GM12878 (cell line): ENCODE measurements at regions not wholly inside any gene's neighbourhood (a gene's known extent, or its start where the extent isn't known, plus 50 kb on each side); places are given as distances from the start of the nearest gene placed in this dataset.

Source experiments
- ATAC-seq: fragments of 200-7000 bp; cut with Tn5 transposase; 3 replicates; pipeline ENCODE4 v1.9.1; 2020; ENCODE audit warnings: mild to moderate bottlenecking, moderate library complexity
- BruUV-seq: library from RNA; stranded (reverse); fragments of 400-500 nt; replicated peaks from 2 replicates; lab custom pipeline; 2021; lab: Mats Ljungman, UMichigan
- CTCF ChIA-PET: fragments of 300-600 bp; sonication (Branson Sonifier 250); formaldehyde crosslinking; extraction: SDS; loops from one replicate; lab custom pipeline; 2021; ENCODE audit warnings: inconsistent platforms; lab: Yijun Ruan, JAX
- POLR2A ChIA-PET: fragments of 350-600 bp; formaldehyde crosslinking; extraction: SDS; loops from one replicate; lab custom pipeline; 2021; ENCODE audit warnings: inconsistent platforms; lab: Charles Lee
- RAD21 ChIA-PET: fragments of 300-600 bp; sonication (Branson Sonifier 250); formaldehyde crosslinking; loops from one replicate; lab custom pipeline; 2023; ENCODE audit warnings: antibody characterized with exemption; ENCODE audit not compliant: unreplicated experiment; lab: Charles Lee
- SMC1A ChIA-PET: fragments of 300-600 bp; sonication (Branson Sonifier 250); formaldehyde crosslinking; loops from one replicate; lab custom pipeline; 2023; ENCODE audit not compliant: unreplicated experiment, uncharacterized antibody; lab: Charles Lee
- DNase-seq: peaks from one replicate; pipeline ENCODE4 v3.0.0-alpha.2; 2011; ENCODE audit warnings: low read depth, low spot score
- FAIRE-seq: peaks from 3 replicates; lab custom pipeline; 2011; peaks lifted over from hg19 to GRCh38; lab: Jason Lieb, UNC
- H2AFZ ChIP-seq: 2 replicates; pipeline ENCODE4 v1.6.0; 2011; ENCODE audit warnings: low read depth, low read length, control low read depth; ENCODE audit not compliant: control insufficient read depth
- H3K27ac ChIP-seq: 2 replicates; pipeline ENCODE4 v1.5.1; 2011; ENCODE audit warnings: control low read depth; ENCODE audit not compliant: control insufficient read depth, insufficient read depth
- H3K27me3 ChIP-seq, 2 experiments: replicated peaks in 1 of 2; 2 replicates each; pipeline versions ENCODE4 v1.6.0 to v1.6.1; 2011; ENCODE audit warnings: low read length in 1 of 2; ENCODE audit not compliant: control insufficient read depth in 2 of 2, insufficient read depth in 2 of 2
- H3K36me3 ChIP-seq, 2 experiments: 2 replicates each; pipeline ENCODE4 v1.5.1; 2011; ENCODE audit warnings: low read length in 1 of 2; ENCODE audit not compliant: control insufficient read depth in 2 of 2, insufficient read depth in 2 of 2
- H3K4me1 ChIP-seq: 2 replicates; pipeline ENCODE4 v1.6.1; 2011; ENCODE audit warnings: mild to moderate bottlenecking, low read length, moderate library complexity, mixed read lengths; ENCODE audit not compliant: control insufficient read depth, insufficient read depth
- H3K4me2 ChIP-seq: 2 replicates; pipeline ENCODE4 v1.6.0; 2011; ENCODE audit warnings: control low read depth; ENCODE audit not compliant: control insufficient read depth, insufficient read depth
- H3K4me3 ChIP-seq: fragments of 200-600 bp; sonication (generic); 2 replicates; pipeline ENCODE4 v1.5.1; 2016
- H3K79me2 ChIP-seq: 2 replicates; pipeline ENCODE4 v1.6.0; 2011; ENCODE audit warnings: low read length; ENCODE audit not compliant: control insufficient read depth, insufficient read depth
- H3K9ac ChIP-seq: 2 replicates; pipeline ENCODE4 v1.8.0; 2011; ENCODE audit warnings: low read length, control low read depth, mixed read lengths; ENCODE audit not compliant: control insufficient read depth, insufficient read depth
- H3K9me3 ChIP-seq: replicated peaks from 3 replicates; pipeline ENCODE4 v1.5.1; 2011; ENCODE audit warnings: mild to moderate bottlenecking, low read length; ENCODE audit not compliant: control insufficient read depth, insufficient read depth
- H4K20me1 ChIP-seq: 2 replicates; pipeline ENCODE4 v1.6.0; 2011; ENCODE audit not compliant: control insufficient read depth, insufficient read depth
- CBFB ChIP-seq: IDR thresholded peaks from 2 replicates; pipeline ENCODE4 v1.6.1; 2016; ENCODE audit warnings: antibody characterized with exemption, low read depth
- CHD1 ChIP-seq: IDR thresholded peaks from 2 replicates; pipeline ENCODE4 v1.6.1; 2012; ENCODE audit warnings: low read depth, low read length, improper control_type of control experiment
- EED ChIP-seq: sonication (generic); IDR thresholded peaks from 2 replicates; pipeline ENCODE4 v1.6.1; 2016; ENCODE audit warnings: antibody characterized with exemption, low read depth
- MTA3 ChIP-seq: IDR thresholded peaks from 2 replicates; pipeline ENCODE4 v1.6.1; 2012; ENCODE audit warnings: low read length, inconsistent platforms, borderline replicate concordance
- PRDM15 ChIP-seq: fragments of 450-650 bp; formaldehyde crosslinking; IDR thresholded peaks from 2 replicates; pipeline ENCODE4 v1.4.0; 2020; ENCODE audit warnings: mild to moderate bottlenecking, moderate library complexity
- ZBTB40 ChIP-seq: fragments of 450-650 bp; IDR thresholded peaks from 2 replicates; pipeline ENCODE4 v1.6.1; 2016; ENCODE audit warnings: mild to moderate bottlenecking, moderate library complexity, borderline replicate concordance
- ZNF622 ChIP-seq: fragments of 450-650 bp; IDR thresholded peaks from 2 replicates; pipeline ENCODE4 v1.6.1; 2017; ENCODE audit warnings: mild to moderate bottlenecking, inconsistent platforms
- WGBS: methylation state at CpG from one replicate; pipeline ENCODE4 v1.1.6; 2016; ENCODE audit warnings: low lambda C conversion rate; ENCODE audit not compliant: insufficient replicate concordance, insufficient coverage; ENCODE audit errors: missing lambda C conversion rate; 5-methylcytosine and 5-hydroxymethylcytosine counted together
- in situ Hi-C: fragments of 300-500 bp; cut with MboI; formaldehyde crosslinking; loops from 9 replicates; pipeline ENCODE4 v1.14.3; 2018; ENCODE audit warnings: mixed read lengths
- intact Hi-C: fragments of 100-400 bp; cut with micrococcal nuclease; formaldehyde crosslinking; loops from one replicate; pipeline ENCODE4 v1.14.2; 2022; ENCODE audit not compliant: unreplicated experiment

- DNase-seq = no peak
- intact Hi-C loops (no loop called here), in situ Hi-C loops (no loop called here)
- RAD21 ChIA-PET = no interaction called here
- POLR2A ChIA-PET = no interaction called here
- no peaks in the 10 kb centered on the region for H3K9me3 ChIP-seq
- H3K36me3 ChIP-seq = no peaks in the 10 kb centered on the region
- no peak for FAIRE-seq
- H2AFZ ChIP-seq = no peak overlapping the region
- TF ChIP-seq ZBTB40 (no peak), CHD1 (no peak), MTA3 (no peak), ZNF622 (no peak), CBFB (no peak), EED (no peak), PRDM15 (CRISPR knock-in tag) (no peak)
- no peak overlapping the region for H3K9ac ChIP-seq
- ATAC-seq = no peak
- H3K27me3 ChIP-seq = no peaks in the 10 kb centered on the region
- H3K4me3 ChIP-seq = no peak overlapping the region
- H3K4me2 ChIP-seq = no peak overlapping the region
- SMC1A ChIA-PET = no interaction called here
- CTCF ChIA-PET = no interaction called here
- no TSS peak for BruUV-seq
- H3K79me2 ChIP-seq = no peaks in the 10 kb centered on the region
- WGBS = 0% methylated on average over 5 of the region's 5 CpGs
- no peaks in the 10 kb centered on the region for H4K20me1 ChIP-seq
- no peaks in the 10 kb centered on the region for H3K4me1 ChIP-seq
- H3K27ac ChIP-seq = no peak overlapping the region
Measured at GRCh38 chr6:84926189-84927155, 162.1 kb upstream of the TBX18 start.
